NAMALWA (cell line): ENCODE measurements at regions not wholly inside any gene's neighbourhood (a gene's known extent, or its start where the extent isn't known, plus 50 kb on each side); places are given as distances from the start of the nearest gene placed in this dataset.
"Not testable (repeated sequence)": the region's sequence is repeated elsewhere in the genome, so short reads cannot be mapped to it uniquely, and the experiment has no call there.

Experiments
- DNase-seq: peaks from one replicate; pipeline ENCODE4 v3.0.0-alpha.2; 2015; ENCODE audit warnings: low spot score

GRCh38 chr1:79232818-79233217, 226.3 kb upstream of the ADGRL4 start:
- no peak for DNase-seq

DNA sequence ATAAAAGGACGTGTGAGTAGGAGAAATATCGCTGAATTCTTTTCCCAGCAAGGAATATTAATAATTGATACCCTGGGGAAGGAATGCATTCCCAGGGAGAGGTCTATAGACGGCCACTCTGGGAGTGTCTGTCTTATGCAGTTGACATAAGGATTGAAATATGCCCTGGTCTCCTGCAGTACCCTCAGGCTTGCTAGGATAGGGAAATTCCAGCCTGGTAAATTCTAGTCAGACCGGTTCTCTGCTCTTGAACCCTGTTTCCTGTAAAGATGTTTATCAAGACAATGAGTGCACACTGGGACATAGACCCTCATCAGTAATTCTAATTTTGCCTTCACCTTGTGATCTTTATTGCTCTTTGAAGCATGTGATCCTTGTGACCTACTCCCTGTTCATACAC, 224.2 kb upstream of the ADGRL4 start:
- DNase-seq, result not testable (repeated sequence)

DNA sequence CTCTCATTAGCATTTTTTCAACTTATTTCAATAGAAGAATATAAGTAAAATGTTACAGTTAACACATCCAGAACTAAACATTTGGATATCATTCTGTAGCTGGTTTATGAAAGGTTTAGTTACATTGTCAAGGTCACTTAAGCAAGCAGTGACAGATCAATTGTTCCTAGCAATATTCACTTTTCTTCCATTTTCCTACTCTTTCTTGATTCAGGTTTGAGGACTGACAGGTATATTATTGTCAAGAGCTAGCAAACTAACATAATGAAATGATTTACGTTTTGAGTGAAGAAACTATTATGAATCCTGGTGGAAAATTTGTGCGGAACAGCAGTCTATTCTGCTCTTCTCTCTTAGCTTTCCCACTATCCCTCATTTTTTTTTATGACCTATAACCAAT, 220.4 kb upstream of the ADGRL4 start:
- DNase-seq, result no peak

DNA sequence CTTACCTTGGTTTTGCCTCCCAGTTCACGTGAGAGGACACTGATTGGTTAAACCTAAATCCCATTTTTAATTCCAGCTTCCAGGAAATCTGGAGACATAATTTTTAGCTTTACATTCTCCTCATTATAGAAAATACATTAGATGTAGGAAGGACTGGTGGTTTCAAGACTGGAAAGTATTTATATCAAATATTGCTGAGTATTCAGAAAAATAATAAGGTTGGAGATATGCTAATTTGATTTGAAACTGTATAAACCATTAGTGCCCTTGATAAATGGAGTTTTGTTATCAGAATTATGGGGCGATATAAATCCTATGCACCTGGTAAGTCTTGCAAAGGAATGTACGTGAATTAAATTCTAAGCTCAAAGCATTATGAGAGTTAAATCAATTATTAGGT, 218.0 kb upstream of the ADGRL4 start:
- no peak for DNase-seq

- no peak for DNase-seq
Observed at GRCh38 chr1:79220509-79220908, 214.0 kb upstream of the ADGRL4 start.

- DNase-seq, result no peak
Observed at GRCh38 chr1:79215311-79215710, 208.8 kb upstream of the ADGRL4 start.

DNA sequence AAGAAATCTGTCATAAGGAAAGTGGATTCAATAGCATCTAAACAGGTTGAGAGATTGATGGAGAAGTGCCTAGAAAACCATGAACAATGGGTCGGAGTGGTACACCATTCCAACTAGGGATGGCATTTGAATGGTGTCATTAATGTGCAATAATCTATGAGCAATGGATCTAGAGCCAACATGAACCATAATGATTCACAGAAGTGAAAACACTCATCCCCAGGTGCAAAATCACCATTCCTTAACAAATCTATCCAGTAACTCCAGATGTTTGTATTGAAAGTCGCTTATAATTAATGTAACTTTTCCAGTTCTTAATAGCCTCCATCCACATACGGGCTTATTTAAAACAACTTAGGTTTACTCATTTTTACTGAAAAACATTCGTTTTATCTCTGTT, 201.3 kb upstream of the ADGRL4 start:
- no peak for DNase-seq

DNA sequence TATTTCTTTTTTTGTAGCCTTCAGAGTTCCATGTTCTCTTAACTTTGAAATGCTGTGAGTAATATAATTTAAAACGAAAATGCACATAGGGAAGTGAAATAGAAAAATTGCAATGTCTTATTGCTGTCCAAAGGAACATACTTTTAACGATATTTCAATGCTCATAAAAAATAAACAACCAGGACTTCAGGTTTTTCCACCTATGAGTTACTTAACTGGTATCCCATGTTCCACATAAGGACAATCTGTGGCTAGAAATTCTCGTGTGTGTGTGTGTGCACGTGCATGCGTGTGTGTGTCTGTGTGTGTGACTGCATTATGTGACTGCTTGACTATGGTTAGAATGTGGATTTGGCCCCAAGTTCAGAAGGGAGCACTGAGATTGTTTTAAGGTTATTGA, 200.8 kb upstream of the ADGRL4 start:
- DNase-seq, result no peak

DNA sequence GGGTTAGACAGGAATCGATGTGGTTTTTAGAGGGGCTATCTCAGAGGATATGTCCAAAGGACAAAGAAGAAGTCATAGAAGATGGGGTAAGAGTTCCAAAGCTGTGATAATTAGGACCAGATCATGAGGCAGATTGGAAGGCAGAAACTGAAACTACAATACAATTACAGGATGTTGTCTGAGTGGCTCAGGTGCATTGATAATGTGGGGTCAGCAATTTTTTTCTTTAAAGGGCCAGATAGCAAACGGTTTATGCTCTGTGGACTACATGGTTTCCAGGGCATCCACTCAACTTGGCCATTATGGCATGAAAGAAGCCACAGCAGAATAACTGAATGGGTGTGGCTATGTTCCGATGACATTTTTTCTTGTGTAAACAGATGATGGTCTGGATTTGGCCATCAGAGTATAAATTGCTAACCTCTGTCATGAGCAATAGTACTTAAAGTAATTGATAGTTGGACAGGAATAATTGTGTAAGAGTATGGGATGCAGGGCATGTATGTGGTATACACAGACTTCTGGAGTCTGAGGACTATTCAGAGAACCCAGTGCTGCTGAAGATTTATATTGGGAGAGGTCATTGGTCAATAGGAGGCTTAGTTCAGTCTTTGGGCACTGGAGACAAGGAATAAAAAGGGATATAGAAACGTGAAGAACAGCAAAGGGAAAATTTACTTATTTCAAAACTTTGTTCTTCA, 198.4 kb upstream of the ADGRL4 start:
- no peak for DNase-seq

DNA sequence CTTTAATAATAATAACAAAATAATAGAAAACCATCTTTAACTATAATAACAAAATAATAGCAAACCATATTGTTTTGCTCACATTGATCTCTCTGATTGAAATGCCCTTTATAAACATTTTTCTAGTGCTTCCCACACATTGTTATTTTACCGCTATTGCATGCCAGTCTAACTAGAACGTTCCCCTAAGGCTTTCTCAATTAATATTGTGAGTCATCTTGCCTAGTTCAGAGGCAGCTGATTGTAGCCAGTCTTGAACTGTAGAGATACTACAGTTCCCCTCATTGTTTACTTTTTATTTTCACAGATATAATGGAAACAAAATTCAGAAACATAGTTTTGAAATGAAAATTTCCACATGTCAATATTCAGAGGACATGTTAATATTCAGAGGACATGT, 192.3 kb upstream of the ADGRL4 start:
- no peak for DNase-seq

DNA sequence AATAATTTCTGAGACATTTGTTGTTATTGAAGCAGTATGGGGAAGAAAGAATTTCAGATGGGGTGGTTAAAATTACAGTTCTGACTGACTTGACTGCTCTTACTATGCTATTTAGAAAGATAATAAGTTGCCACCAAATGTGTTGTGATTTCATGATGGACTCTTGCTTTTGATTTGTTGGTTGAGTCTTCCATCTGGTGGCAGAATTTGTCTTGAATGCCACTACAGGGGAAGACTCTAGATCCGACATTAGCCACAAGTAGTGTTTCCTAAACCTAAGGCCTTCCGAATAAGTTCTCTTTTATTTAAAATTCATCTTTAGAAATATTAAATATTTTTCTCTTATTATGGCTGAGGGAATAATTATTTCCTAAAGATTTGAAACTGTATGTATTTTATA, 190.9 kb upstream of the ADGRL4 start:
- DNase-seq, result no peak

DNA sequence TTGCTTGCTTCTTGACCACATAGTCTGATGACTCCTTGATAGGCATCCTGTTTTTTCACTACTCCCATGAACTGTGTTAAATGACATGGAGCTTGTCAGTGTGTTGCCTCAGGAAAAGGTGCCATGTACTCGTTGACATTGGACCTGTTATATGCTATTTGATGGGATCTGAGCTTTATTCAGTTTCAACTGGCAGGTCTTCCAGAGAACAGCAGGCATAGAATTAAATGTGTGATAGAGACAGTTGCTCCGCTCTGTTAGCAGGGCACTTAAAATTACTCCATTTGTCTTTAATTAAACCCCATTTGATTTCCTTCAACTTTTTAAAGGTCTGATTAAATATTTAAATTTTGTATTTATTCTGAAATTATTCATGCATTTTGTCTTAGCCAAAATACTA, 189.7 kb upstream of the ADGRL4 start:
- no peak for DNase-seq

GRCh38 chr1:79193211-79194079, 186.9 kb upstream of the ADGRL4 start:
- no peak for DNase-seq

GRCh38 chr1:79190074-79190473, 183.5 kb upstream of the ADGRL4 start:
- no peak for DNase-seq

GRCh38 chr1:79188337-79188736, 181.8 kb upstream of the ADGRL4 start:
- no peak for DNase-seq

- DNase-seq, result no peak
Observed at GRCh38 chr1:79186260-79186659, 179.7 kb upstream of the ADGRL4 start.

DNA sequence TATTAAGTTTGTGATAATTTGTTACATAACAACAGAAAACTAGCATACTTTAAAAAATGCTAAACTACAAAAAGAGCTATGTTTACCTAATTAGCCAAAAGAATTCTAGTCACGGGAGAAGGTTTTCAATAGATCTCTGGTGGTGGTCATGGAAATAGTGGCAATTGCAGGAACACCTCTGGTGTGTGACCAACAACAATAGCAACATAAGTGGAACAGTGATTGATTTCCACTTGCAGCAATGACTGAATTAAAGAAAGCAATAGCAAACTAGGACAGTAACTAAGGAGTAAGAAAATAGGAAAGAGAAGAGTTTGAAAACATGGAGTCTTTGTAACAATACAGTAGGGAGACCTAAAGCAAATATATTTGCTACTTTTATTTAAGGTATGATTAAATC, 171.3 kb upstream of the ADGRL4 start:
- DNase-seq, result no peak

GRCh38 chr1:79161077-79161476, 154.5 kb upstream of the ADGRL4 start:
- DNase-seq, result no peak

- no peak for DNase-seq
Observed at GRCh38 chr1:79155991-79156390, 149.5 kb upstream of the ADGRL4 start.

DNA sequence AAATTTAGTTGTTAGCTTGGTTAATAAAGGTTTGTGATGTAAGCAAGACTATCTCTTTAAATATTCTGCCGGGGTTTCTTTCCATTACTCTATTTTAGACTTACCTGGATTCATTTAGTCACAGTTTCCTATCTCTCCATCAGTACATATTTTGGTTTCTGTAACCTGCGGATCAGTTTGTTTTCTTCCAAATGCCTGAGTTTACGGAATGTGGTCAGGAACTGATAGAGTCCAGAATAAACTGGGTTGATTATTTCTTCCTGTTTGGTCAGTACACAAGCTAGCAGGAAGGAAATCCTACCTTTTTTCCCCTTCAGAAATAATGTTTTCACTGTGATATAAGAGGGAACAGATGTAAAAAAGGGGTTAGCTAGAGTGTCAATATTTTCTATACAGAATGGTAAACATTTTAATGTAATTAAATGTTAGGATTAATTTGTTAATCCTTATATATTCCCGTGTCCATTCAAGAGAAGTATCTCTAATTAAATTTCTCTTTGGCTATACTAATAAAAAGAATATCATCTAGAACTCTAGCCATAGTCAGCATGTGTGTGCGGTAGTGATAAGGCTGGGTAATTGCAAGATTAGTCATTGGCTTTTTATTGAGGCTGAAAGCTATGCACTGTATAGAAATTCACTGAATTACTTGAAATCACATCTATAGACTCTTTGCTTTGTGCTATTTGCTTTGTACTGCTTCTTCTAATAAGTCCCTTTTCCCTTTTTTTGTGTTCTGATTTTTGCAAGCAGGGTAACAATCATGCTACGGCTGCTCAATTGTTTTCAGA, 144.7 kb upstream of the ADGRL4 start:
- no peak for DNase-seq

DNA sequence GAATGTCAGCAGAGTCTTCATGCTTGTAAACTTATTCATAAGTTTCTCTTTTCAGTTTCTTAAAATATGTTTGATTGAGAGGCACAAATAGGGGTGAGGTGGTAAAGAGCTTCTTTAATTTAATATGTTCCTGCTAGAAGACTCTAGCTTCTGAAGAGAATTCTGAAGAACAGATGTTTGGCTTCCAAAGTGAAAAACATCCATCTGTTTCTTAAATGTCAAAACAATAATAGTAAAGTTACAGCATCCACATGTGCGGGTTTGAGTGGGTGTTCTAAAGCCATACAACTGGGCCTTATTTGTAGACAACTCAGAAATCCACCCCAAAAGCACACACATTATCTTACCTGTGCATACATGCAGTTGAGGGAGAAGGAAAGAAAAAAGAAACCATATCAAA, 144.0 kb upstream of the ADGRL4 start:
- no peak for DNase-seq

GRCh38 chr1:79138227-79138626, 131.7 kb upstream of the ADGRL4 start:
- not testable (repeated sequence) for DNase-seq
